CD4-positive, alpha-beta T cell (primary cell): ENCODE measurements at regions not wholly inside any gene's neighbourhood (a gene's known extent, or its start where the extent isn't known, plus 50 kb on each side); places are given as distances from the start of the nearest gene placed in this dataset.
"Not testable (repeated sequence)": the region's sequence is repeated elsewhere in the genome, so short reads cannot be mapped to it uniquely, and the experiment has no call there.

Experiments
- ATAC-seq: fragments of 200-7000 bp; cut with Tn5 transposase; one replicate; pipeline ENCODE4 v1.10.0; 2022; ENCODE audit warnings: mild to moderate bottlenecking; ENCODE audit not compliant: poor library complexity
- CTCF ChIA-PET: fragments of 350-600 bp; sonication (Branson Sonifier 250); formaldehyde crosslinking; loops from one replicate; lab custom pipeline; 2021; ENCODE audit warnings: antibody characterized with exemption, inconsistent platforms; lab: Charles Lee
- POLR2A ChIA-PET: fragments of 350-600 bp; sonication (Branson Sonifier 250); formaldehyde crosslinking; loops from one replicate; lab custom pipeline; 2021; ENCODE audit warnings: antibody characterized with exemption, inconsistent platforms; lab: Charles Lee
- DNase-seq, 14 experiments: peaks; one replicate each; pipeline ENCODE4 v3.0.0-alpha.2; 2013 to 2020; ENCODE audit warnings: mixed read lengths in 2 of 14
- H3K27ac ChIP-seq, 2 donors: one replicate each; pipeline versions ENCODE4 v1.5.1 to v1.7.0; 2013; ENCODE audit warnings: low read length in 2 of 2, low read depth in 1 of 2, mild to moderate bottlenecking in 1 of 2
- H3K27me3 ChIP-seq, 2 experiments: 1 replicate in 1 of 2; 2 replicates in 1 of 2; pipeline versions ENCODE4 v1.6.1 to v1.7.0; 2013; ENCODE audit warnings: low read length in 2 of 2, control low read depth in 1 of 2, mild to moderate bottlenecking in 1 of 2, moderate library complexity in 1 of 2; ENCODE audit not compliant: insufficient read depth in 2 of 2, control insufficient read depth in 1 of 2
- H3K36me3 ChIP-seq: one replicate; pipeline ENCODE4 v1.6.1; 2013; ENCODE audit warnings: low read length, control low read depth; ENCODE audit not compliant: insufficient read depth
- H3K4me1 ChIP-seq: one replicate; pipeline ENCODE4 v1.6.1; 2013; ENCODE audit warnings: low read length, control low read depth; ENCODE audit not compliant: insufficient read depth
- H3K4me3 ChIP-seq: one replicate; pipeline ENCODE4 v1.5.1; 2013; ENCODE audit warnings: mild to moderate bottlenecking, low read length, moderate library complexity
- H3K9me3 ChIP-seq, 2 experiments: 1 replicate in 1 of 2; 2 replicates in 1 of 2; pipeline versions ENCODE4 v1.6.1 to v1.7.0; 2013; ENCODE audit warnings: low read length in 2 of 2, mild to moderate bottlenecking in 2 of 2, control low read depth in 1 of 2, moderate library complexity in 1 of 2; ENCODE audit not compliant: control insufficient read depth in 1 of 2, insufficient read depth in 1 of 2
- H3K27ac Mint-ChIP-seq: one replicate; pipeline ENCODE4 v1.8.0; 2020; ENCODE audit warnings: mixed read lengths
- H3K27me3 Mint-ChIP-seq: one replicate; pipeline ENCODE4 v1.8.0; 2021; ENCODE audit warnings: mixed read lengths
- H3K36me3 Mint-ChIP-seq: one replicate; pipeline ENCODE4 v1.8.0; 2021; ENCODE audit warnings: low read depth, mixed read lengths
- H3K4me1 Mint-ChIP-seq: one replicate; pipeline ENCODE4 v1.8.0; 2021; ENCODE audit warnings: low read depth, mixed read lengths
- H3K4me3 Mint-ChIP-seq: one replicate; pipeline ENCODE4 v1.8.0; 2020; ENCODE audit warnings: mild to moderate bottlenecking, mixed read lengths
- H3K9me3 Mint-ChIP-seq: one replicate; pipeline ENCODE4 v1.8.0; 2020; ENCODE audit warnings: mixed read lengths
- CTCF ChIP-seq: fragments of 200-600 bp; IDR thresholded peaks from one replicate; pipeline ENCODE4 v1.8.0; 2022; ENCODE audit warnings: antibody characterized with exemption, mild to moderate bottlenecking
- intact Hi-C, 2 experiments: fragments of 100-400 bp; cut with DNase I in 1 of 2; cut with micrococcal nuclease in 1 of 2; formaldehyde crosslinking; loops; one replicate each; pipeline versions ENCODE4 v1.15.1 to v1.9.0; 2023 to 2025; cut with DNase I, micrococcal nuclease

- Histone ChIP-seq H3K4me1 (no peaks in the 10 kb centered on the region), H3K27ac (no peak overlapping the region), H3K27me3 (no peaks in the 10 kb centered on the region), H3K9me3 (no peaks in the 10 kb centered on the region), H3K36me3 (no peaks in the 10 kb centered on the region), H3K4me3 (no peak overlapping the region)
- DNase-seq (no peak), ATAC-seq (no peak)
- TF ChIP-seq CTCF, result no peak
- Mint-ChIP-seq H3K4me1 (no peaks in the 10 kb centered on the region), H3K27me3 (peaks cover 3% of the 10 kb centered on the region), H3K27ac (no peak overlapping the region), H3K36me3 (no peaks in the 10 kb centered on the region), H3K9me3 (no peaks in the 10 kb centered on the region), H3K4me3 (no peak overlapping the region)
- intact Hi-C loops, result no loop called here
- ChIA-PET POLR2A (no interaction called here), CTCF (no interaction called here)
Observed at GRCh38 chr21:14013056-14013603, 197.6 kb downstream of the LIPI start.

DNA sequence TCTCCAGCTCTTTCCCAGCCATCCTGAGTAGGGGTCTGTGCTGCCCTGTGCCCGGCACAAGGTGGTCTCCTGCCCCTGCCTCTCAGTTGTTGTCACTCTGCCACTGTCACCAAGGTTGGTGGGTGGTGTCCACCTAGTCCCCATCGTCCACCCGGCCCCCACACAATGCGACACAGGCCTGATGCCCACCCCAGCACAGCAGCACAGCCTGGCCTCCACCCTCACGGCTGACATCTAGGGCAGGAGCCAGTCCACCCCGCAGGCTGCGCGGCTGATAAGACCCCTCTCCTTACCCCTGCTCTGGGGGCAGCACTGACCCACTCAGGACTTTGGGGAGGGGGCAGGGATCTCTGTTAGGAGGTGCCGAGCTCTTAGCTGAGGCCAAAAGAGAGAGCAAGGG lies 198.3 kb downstream of the LIPI start:
- H3K27ac Mint-ChIP-seq, result no peak overlapping the region
- TF ChIP-seq CTCF, result no peak
- no peaks in the 10 kb centered on the region for H3K4me1 Mint-ChIP-seq
- intact Hi-C loops, result no loop called here
- CTCF ChIA-PET, result no interaction called here
- H3K4me3 Mint-ChIP-seq, result no peak overlapping the region
- Histone ChIP-seq H3K27ac (no peak overlapping the region), H3K9me3 (no peaks in the 10 kb centered on the region), H3K4me3 (no peak overlapping the region), H3K36me3 (no peaks in the 10 kb centered on the region), H3K27me3 (no peaks in the 10 kb centered on the region), H3K4me1 (no peaks in the 10 kb centered on the region)
- no peaks in the 10 kb centered on the region for H3K36me3 Mint-ChIP-seq
- H3K9me3 Mint-ChIP-seq, result no peaks in the 10 kb centered on the region
- no peaks in the 10 kb centered on the region for H3K27me3 Mint-ChIP-seq
- POLR2A ChIA-PET, result no interaction called here
- ATAC-seq (no peak), DNase-seq (no peak)

DNA sequence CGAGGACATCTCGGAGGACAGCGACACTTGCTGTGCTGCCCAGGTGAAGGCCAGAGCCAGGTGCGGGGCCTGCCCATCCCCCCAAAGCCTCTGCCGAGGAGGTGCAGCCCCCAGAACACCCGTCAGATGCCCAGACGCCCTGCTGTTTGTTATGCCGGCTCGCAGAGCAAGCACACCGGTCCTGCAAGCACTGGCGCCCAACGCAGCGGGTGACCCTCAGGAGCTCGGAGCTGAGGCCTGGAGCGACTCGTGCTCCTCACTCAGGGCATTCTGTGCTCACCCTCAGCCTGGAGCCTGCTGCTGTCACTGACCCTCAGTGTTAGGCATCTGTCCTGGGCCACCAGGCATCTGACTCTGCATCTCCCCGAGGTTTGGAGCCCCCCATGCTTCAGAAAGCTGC lies 199.0 kb downstream of the LIPI start:
- H3K4me1 ChIP-seq, H3K4me1 Mint-ChIP-seq, H3K27me3 Mint-ChIP-seq, H3K27ac ChIP-seq, POLR2A ChIA-PET, H3K9me3 Mint-ChIP-seq, H3K4me3 Mint-ChIP-seq, H3K36me3 Mint-ChIP-seq, intact Hi-C loops, H3K36me3 ChIP-seq, H3K27me3 ChIP-seq, H3K27ac Mint-ChIP-seq, DNase-seq, ATAC-seq, H3K9me3 ChIP-seq, CTCF ChIA-PET, H3K4me3 ChIP-seq: not testable (repeated sequence)

DNA sequence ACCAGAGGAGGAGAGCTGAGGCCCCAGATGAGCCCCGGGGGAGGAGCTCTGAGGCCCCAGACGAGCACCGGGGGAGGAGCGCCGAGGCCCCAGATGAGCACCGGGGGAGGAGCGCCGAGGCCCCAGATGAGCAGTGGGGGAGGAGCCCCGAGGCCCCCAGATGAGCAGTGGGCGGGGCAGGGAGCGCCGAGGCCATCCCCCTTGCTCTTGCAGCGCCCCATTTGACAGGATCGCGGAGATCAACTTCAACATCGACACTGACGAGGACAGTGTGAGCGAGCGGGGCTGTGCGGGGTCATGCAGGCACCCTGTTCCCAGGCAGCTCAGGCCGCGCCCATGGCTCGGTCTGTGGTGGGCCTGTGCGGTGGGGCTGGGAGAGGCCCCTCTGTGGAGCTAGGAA lies 199.6 kb downstream of the LIPI start:
- H3K27ac Mint-ChIP-seq, CTCF ChIA-PET, H3K4me3 ChIP-seq, H3K4me1 ChIP-seq, H3K4me1 Mint-ChIP-seq, H3K9me3 Mint-ChIP-seq, H3K4me3 Mint-ChIP-seq, POLR2A ChIA-PET, H3K27me3 ChIP-seq, H3K36me3 Mint-ChIP-seq, H3K27ac ChIP-seq, DNase-seq, H3K27me3 Mint-ChIP-seq, H3K9me3 ChIP-seq, intact Hi-C loops, ATAC-seq, H3K36me3 ChIP-seq: not testable (repeated sequence)
